Fibroblast of skin of scalp (primary cell): ENCODE measurements at regions not wholly inside any gene's neighbourhood (a gene's known extent, or its start where the extent isn't known, plus 50 kb on each side); places are given as distances from the start of the nearest gene placed in this dataset.
"Not testable (repeated sequence)": the region's sequence is repeated elsewhere in the genome, so short reads cannot be mapped to it uniquely, and the experiment has no call there.

Source experiments
- DNase-seq: peaks from one replicate; pipeline ENCODE4 v3.0.0-alpha.2; 2013

- DNase-seq, result peak; percentile 61
Observed at GRCh38 chr13:22925881-22926747, 254.7 kb upstream of the SGCG start.

- DNase-seq, result no peak
Observed at GRCh38 chr13:22926748-22927400, 253.9 kb upstream of the SGCG start.

GRCh38 chr13:22927845-22928244 lies 252.9 kb upstream of the SGCG start:
- peak; percentile 11 for DNase-seq

GRCh38 chr13:22929381-22930126 lies 251.2 kb upstream of the SGCG start:
- peak; percentile 49 for DNase-seq

GRCh38 chr13:22931576-22931975 lies 249.2 kb upstream of the SGCG start:
- no peak for DNase-seq

GRCh38 chr13:22932632-22933412 lies 248.0 kb upstream of the SGCG start:
- not testable (repeated sequence) for DNase-seq

GRCh38 chr13:22933571-22934181 lies 247.1 kb upstream of the SGCG start:
- no peak for DNase-seq

- no peak for DNase-seq
Observed at GRCh38 chr13:22934744-22935523, 245.8 kb upstream of the SGCG start.

GRCh38 chr13:22936228-22936627 lies 244.6 kb upstream of the SGCG start:
- DNase-seq, result no peak

- no peak for DNase-seq
Observed at GRCh38 chr13:22937241-22937640, 243.5 kb upstream of the SGCG start.

- no peak for DNase-seq
Observed at GRCh38 chr13:22937953-22938352, 242.8 kb upstream of the SGCG start.

- no peak for DNase-seq
Observed at GRCh38 chr13:22938576-22938975, 242.2 kb upstream of the SGCG start.

GRCh38 chr13:22939157-22939556 lies 241.6 kb upstream of the SGCG start:
- DNase-seq, result no peak

GRCh38 chr13:22940090-22940710 lies 240.6 kb upstream of the SGCG start:
- no peak for DNase-seq

- DNase-seq, result no peak
Observed at GRCh38 chr13:22940736-22941135, 240.0 kb upstream of the SGCG start.

GRCh38 chr13:22941495-22941894 lies 239.3 kb upstream of the SGCG start:
- not testable (repeated sequence) for DNase-seq

- DNase-seq, result not testable (repeated sequence)
Observed at GRCh38 chr13:22942831-22943230, 237.9 kb upstream of the SGCG start.

GRCh38 chr13:22944378-22944777 lies 236.4 kb upstream of the SGCG start:
- no peak for DNase-seq

- DNase-seq, result no peak
Observed at GRCh38 chr13:22945321-22946226, 235.2 kb upstream of the SGCG start.

GRCh38 chr13:22948421-22948820 lies 232.4 kb upstream of the SGCG start:
- DNase-seq, result no peak
